Small intestine (tissue), 7 donors: ENCODE measurements at regions not wholly inside any gene's neighbourhood (a gene's known extent, or its start where the extent isn't known, plus 50 kb on each side); places are given as distances from the start of the nearest gene placed in this dataset.

Experiments used
- DNase-seq, 2 donors: peaks; one replicate each; pipeline versions ENCODE4 v3.0.0 to v3.0.0-alpha.2; 2013
- FAIRE-seq: peaks from 2 replicates; lab custom pipeline; 2012; peaks lifted over from hg19 to GRCh38; lab: Jason Lieb, UNC
- H3K27ac ChIP-seq, 3 donors: one replicate each; pipeline ENCODE4 v1.5.1; 2013; ENCODE audit warnings: low read length in 2 of 3, mild to moderate bottlenecking in 2 of 3, control low read depth in 1 of 3, inconsistent platforms in 1 of 3, low read depth in 1 of 3, moderate library complexity in 1 of 3
- H3K27me3 ChIP-seq, 3 donors: one replicate each; pipeline ENCODE4 v1.6.1; 2013; ENCODE audit warnings: low read length in 3 of 3, inconsistent platforms in 1 of 3; ENCODE audit not compliant: control insufficient read depth in 3 of 3, insufficient read depth in 3 of 3
- H3K36me3 ChIP-seq, 3 donors: one replicate each; pipeline ENCODE4 v1.6.1; 2013; ENCODE audit warnings: low read length in 3 of 3, inconsistent platforms in 1 of 3, low read depth in 1 of 3, mild to moderate bottlenecking in 1 of 3, moderate library complexity in 1 of 3; ENCODE audit not compliant: control insufficient read depth in 3 of 3, insufficient read depth in 2 of 3
- H3K4me1 ChIP-seq, 3 donors: one replicate each; pipeline ENCODE4 v1.6.1; 2013; ENCODE audit warnings: low read length in 2 of 3, inconsistent platforms in 1 of 3, low read depth in 1 of 3, mild to moderate bottlenecking in 1 of 3, moderate library complexity in 1 of 3; ENCODE audit not compliant: control insufficient read depth in 3 of 3, insufficient read depth in 2 of 3
- H3K4me3 ChIP-seq, 3 donors: one replicate each; pipeline ENCODE4 v1.5.1; 2013; ENCODE audit warnings: low read length in 3 of 3, control low read depth in 1 of 3, inconsistent platforms in 1 of 3, low read depth in 1 of 3, mild to moderate bottlenecking in 1 of 3, moderate library complexity in 1 of 3
- H3K9me3 ChIP-seq, 2 donors: one replicate each; pipeline ENCODE4 v1.6.1; 2013; ENCODE audit warnings: low read depth in 1 of 2, low read length in 1 of 2; ENCODE audit not compliant: control insufficient read depth in 2 of 2, insufficient read depth in 1 of 2
- WGBS, 3 donors: extraction: QIAGEN DNeasy Blood & Tissue Kit; methylation state at CpG; one replicate each; pipeline ENCODE4 v1.1.7; 2013; 5-methylcytosine and 5-hydroxymethylcytosine counted together
- donor health status: healthy with polysubstance abuse.
- donor health status: control.
- donor health status: control.
- donor health status: Bipolar disorder and iron deficiency.
- donor health status: healthy.

- no peak overlapping the region for H3K27ac ChIP-seq
- FAIRE-seq (no peak), DNase-seq (no peak)
- no peak overlapping the region for H3K4me3 ChIP-seq
- no peaks in the 10 kb centered on the region for H3K4me1 ChIP-seq
- H3K27me3 ChIP-seq, result peaks cover 0 to 13% (median 6%) of the 10 kb centered on the region in 3 donors
- H3K36me3 ChIP-seq, result no peaks in the 10 kb centered on the region
- no peaks in the 10 kb centered on the region for H3K9me3 ChIP-seq
- WGBS, 3 donors, result 49 to 66% (median 53%) methylated on average over 2 of the region's 2 CpGs
Observed at GRCh38 chr2:118243031-118243430, 154.8 kb downstream of the INSIG2 start.

GRCh38 chr2:118242216-118242615 is 153.9 kb downstream of the INSIG2 start:
- 48 to 56% (median 51%) methylated on average over 2 of the region's 2 CpGs for WGBS, 3 donors
- H3K4me3 ChIP-seq, result no peak overlapping the region
- H3K9me3 ChIP-seq, result no peaks in the 10 kb centered on the region
- peaks cover 0 to 13% (median 6%) of the 10 kb centered on the region in 3 donors for H3K27me3 ChIP-seq
- DNase-seq, result no peak
- no peaks in the 10 kb centered on the region for H3K36me3 ChIP-seq
- H3K4me1 ChIP-seq, result no peaks in the 10 kb centered on the region
- no peak for FAIRE-seq
- no peak overlapping the region for H3K27ac ChIP-seq

GRCh38 chr2:118241128-118241527 is 152.9 kb downstream of the INSIG2 start:
- Histone ChIP-seq H3K27ac (no peak overlapping the region), H3K9me3 (no peaks in the 10 kb centered on the region), H3K27me3 (peaks cover 0 to 8% (median 5%) of the 10 kb centered on the region in 3 donors), H3K4me3 (no peak overlapping the region), H3K36me3 (no peaks in the 10 kb centered on the region), H3K4me1 (no peaks in the 10 kb centered on the region)
- FAIRE-seq (no peak), DNase-seq (no peak)
- 77 to 79% (median 78%) methylated on average over 8 of the region's 8 CpGs for WGBS, 3 donors

- Histone ChIP-seq H3K9me3 (no peaks in the 10 kb centered on the region), H3K27me3 (peaks cover 0 to 9% (median 8%) of the 10 kb centered on the region in 3 donors), H3K27ac (no peak overlapping the region), H3K4me1 (no peaks in the 10 kb centered on the region), H3K4me3 (no peak overlapping the region), H3K36me3 (no peaks in the 10 kb centered on the region)
- no peak for DNase-seq
- no peak for FAIRE-seq
- WGBS, 3 donors, result 92 to 94% (median 92%) methylated on average over 2 of the region's 2 CpGs
Observed at GRCh38 chr2:118240276-118240675, 152.0 kb downstream of the INSIG2 start.

- WGBS, 3 donors, result 92 to 93% (median 93%) methylated on average over 5 of the region's 5 CpGs
- Histone ChIP-seq H3K9me3 (no peaks in the 10 kb centered on the region), H3K27ac (no peak overlapping the region), H3K4me3 (no peak overlapping the region), H3K4me1 (no peaks in the 10 kb centered on the region), H3K36me3 (no peaks in the 10 kb centered on the region), H3K27me3 (peaks cover 0 to 10% (median 8%) of the 10 kb centered on the region in 3 donors)
- DNase-seq (no peak), FAIRE-seq (no peak)
Observed at GRCh38 chr2:118239284-118239683, 151.0 kb downstream of the INSIG2 start.

- no peak overlapping the region for H3K27ac ChIP-seq
- no peaks in the 10 kb centered on the region for H3K36me3 ChIP-seq
- no peak overlapping the region for H3K4me3 ChIP-seq
- peaks cover 0 to 11% (median 5%) of the 10 kb centered on the region in 3 donors for H3K27me3 ChIP-seq
- FAIRE-seq (no peak), DNase-seq (no peak)
- H3K9me3 ChIP-seq, result no peaks in the 10 kb centered on the region
- H3K4me1 ChIP-seq, result no peaks in the 10 kb centered on the region
Observed at GRCh38 chr2:118237451-118237850, 149.2 kb downstream of the INSIG2 start.

GRCh38 chr2:118232796-118233195 is 144.5 kb downstream of the INSIG2 start:
- H3K4me1 ChIP-seq, result no peaks in the 10 kb centered on the region
- H3K27ac ChIP-seq, result no peak overlapping the region
- WGBS, 3 donors, result 40 to 50% (median 45%) methylated on average over 9 of the region's 9 CpGs
- H3K9me3 ChIP-seq, result no peaks in the 10 kb centered on the region
- no peaks in the 10 kb centered on the region for H3K36me3 ChIP-seq
- H3K4me3 ChIP-seq, result no peak overlapping the region
- H3K27me3 ChIP-seq, result peaks cover 0 to 27% (median 7%) of the 10 kb centered on the region in 3 donors
- FAIRE-seq (no peak), DNase-seq (no peak)

- 73 to 84% (median 79%) methylated on average over 3 of the region's 3 CpGs for WGBS, 3 donors
- H3K4me1 ChIP-seq, result no peaks in the 10 kb centered on the region
- peaks cover 0 to 29% (median 7%) of the 10 kb centered on the region in 3 donors for H3K27me3 ChIP-seq
- DNase-seq (no peak), FAIRE-seq (no peak)
- no peak overlapping the region for H3K4me3 ChIP-seq
- no peaks in the 10 kb centered on the region for H3K36me3 ChIP-seq
- H3K27ac ChIP-seq, result no peak overlapping the region
- H3K9me3 ChIP-seq, result no peaks in the 10 kb centered on the region
Observed at GRCh38 chr2:118232391-118232790, 144.1 kb downstream of the INSIG2 start.

GRCh38 chr2:118231759-118232158 is 143.5 kb downstream of the INSIG2 start:
- Histone ChIP-seq H3K4me3 (no peak overlapping the region), H3K9me3 (peaks cover 0 to under 1% of the 10 kb centered on the region in 2 donors), H3K27ac (no peak overlapping the region), H3K27me3 (peaks cover 0 to 32% (median 10%) of the 10 kb centered on the region in 3 donors), H3K36me3 (no peaks in the 10 kb centered on the region), H3K4me1 (no peaks in the 10 kb centered on the region)
- 66 to 78% (median 78%) methylated on average over 6 of the region's 6 CpGs for WGBS, 3 donors
- no peak for DNase-seq
- no peak for FAIRE-seq
